Middle frontal gyrus (tissue), 1 donor: ENCODE measurements at regions not wholly inside any gene's neighbourhood (a gene's known extent, or its start where the extent isn't known, plus 50 kb on each side); places are given as distances from the start of the nearest gene placed in this dataset.
"Not testable (repeated sequence)": the region's sequence is repeated elsewhere in the genome, so short reads cannot be mapped to it uniquely, and the experiment has no call there.

ENCODE experiments used
- DNase-seq: peaks from one replicate; pipeline ENCODE4 v3.0.0-alpha.2; 2015; ENCODE audit warnings: low spot score; ENCODE audit errors: extremely low spot score

GRCh38 chr2:71923887-71924533 is 223.7 kb downstream of the CYP26B1 start:
- peak; percentile 60 for DNase-seq

- no peak for DNase-seq
Observed at GRCh38 chr2:71923143-71923525, 224.5 kb downstream of the CYP26B1 start.

- DNase-seq, result no peak
Observed at GRCh38 chr2:71922499-71923142, 225.0 kb downstream of the CYP26B1 start.

- no peak for DNase-seq
Observed at GRCh38 chr2:71922091-71922490, 225.6 kb downstream of the CYP26B1 start.

GRCh38 chr2:71920819-71921218 is 226.8 kb downstream of the CYP26B1 start:
- DNase-seq, result not testable (repeated sequence)

GRCh38 chr2:71919708-71920107 is 228.0 kb downstream of the CYP26B1 start:
- DNase-seq, result no peak

GRCh38 chr2:71910277-71910676 is 237.4 kb downstream of the CYP26B1 start:
- no peak for DNase-seq

- no peak for DNase-seq
Observed at GRCh38 chr2:71908798-71909197, 238.9 kb downstream of the CYP26B1 start.

GRCh38 chr2:71907503-71907902 is 240.2 kb downstream of the CYP26B1 start:
- no peak for DNase-seq

GRCh38 chr2:71906357-71906973 is 241.2 kb downstream of the CYP26B1 start:
- DNase-seq, result no peak

- DNase-seq, result no peak
Observed at GRCh38 chr2:71905205-71905604, 242.5 kb downstream of the CYP26B1 start.

GRCh38 chr2:71903841-71904240 is 243.8 kb downstream of the CYP26B1 start:
- DNase-seq, result no peak

GRCh38 chr2:71901466-71901865 is 246.2 kb downstream of the CYP26B1 start:
- no peak for DNase-seq

- no peak for DNase-seq
Observed at GRCh38 chr2:71898851-71899681, 248.6 kb downstream of the CYP26B1 start.

GRCh38 chr2:71898375-71898774 is 249.3 kb downstream of the CYP26B1 start:
- DNase-seq, result no peak

GRCh38 chr2:71897836-71898235 is 249.8 kb downstream of the CYP26B1 start:
- DNase-seq, result no peak

- no peak for DNase-seq
Observed at GRCh38 chr2:71897137-71897480, 250.6 kb downstream of the CYP26B1 start.

GRCh38 chr2:71896385-71897136 is 251.1 kb downstream of the CYP26B1 start:
- DNase-seq, result no peak

GRCh38 chr2:71895320-71896161 is 252.1 kb downstream of the CYP26B1 start:
- DNase-seq, result no peak

- DNase-seq, result no peak
Observed at GRCh38 chr2:71894261-71894660, 253.4 kb downstream of the CYP26B1 start.
